Stimulated activated CD8-positive, alpha-beta memory T cell treated with anti-CD3 and anti-CD28 coated beads, Interleukin-2, amount 100 ng/mL, for 48 hours (primary cell): ENCODE measurements at regions not wholly inside any gene's neighbourhood (a gene's known extent, or its start where the extent isn't known, plus 50 kb on each side); places are given as distances from the start of the nearest gene placed in this dataset.

Experiments used
- DNase-seq, 2 donors: peaks; one replicate each; pipeline ENCODE4 v3.0.0-alpha.2; 2020; ENCODE audit warnings: low read depth in 2 of 2

GRCh38 chr14:62084020-62084419 is 321.8 kb downstream of the SNAPC1 start:
- no peak for DNase-seq

- no peak for DNase-seq
Observed at GRCh38 chr14:62087191-62087590, 325.0 kb downstream of the SNAPC1 start.

DNA sequence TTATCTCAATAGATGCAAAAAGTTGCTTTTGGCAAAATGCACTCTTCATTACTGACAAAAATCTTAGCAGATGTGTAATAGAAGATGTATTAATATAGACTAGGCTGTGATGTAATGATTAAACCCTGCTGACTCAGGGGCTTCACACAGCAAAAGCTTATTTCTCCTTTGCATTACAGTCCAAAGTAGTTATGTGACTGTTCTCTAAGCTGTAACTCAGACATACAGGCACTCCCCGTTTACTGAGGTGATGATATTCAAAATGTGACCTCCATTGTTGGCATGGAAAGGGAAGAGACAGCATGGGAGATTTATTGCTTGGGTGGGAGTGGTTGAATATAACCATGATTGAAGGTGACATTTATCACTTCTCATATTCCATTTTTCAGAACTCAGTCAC is 331.5 kb downstream of the SNAPC1 start:
- DNase-seq = no peak

DNA sequence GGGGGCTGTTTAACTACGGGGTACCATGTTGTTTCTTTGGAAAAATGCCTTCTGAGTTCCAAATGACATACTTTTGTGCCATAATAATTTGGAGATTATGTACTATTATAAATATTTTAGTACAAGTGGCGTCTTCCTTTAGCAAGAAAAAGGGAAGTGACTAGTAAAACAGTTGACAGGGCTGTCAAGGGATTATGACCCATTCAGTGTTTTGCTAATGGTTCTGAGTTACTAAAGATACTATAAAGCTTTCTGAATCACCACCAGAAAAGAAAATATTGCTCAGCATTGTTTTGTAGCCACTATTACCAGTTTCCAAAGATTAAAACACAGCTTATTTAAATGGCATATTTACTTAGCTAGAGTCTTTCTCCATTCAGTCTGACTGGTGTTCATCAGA is 334.9 kb downstream of the SNAPC1 start:
- no peak for DNase-seq

GRCh38 chr14:62097824-62098223 is 335.6 kb downstream of the SNAPC1 start:
- DNase-seq = no peak

GRCh38 chr14:62098357-62098756 is 336.1 kb downstream of the SNAPC1 start:
- DNase-seq = no peak

GRCh38 chr14:62099091-62099490 is 336.9 kb downstream of the SNAPC1 start:
- DNase-seq = no peak

DNA sequence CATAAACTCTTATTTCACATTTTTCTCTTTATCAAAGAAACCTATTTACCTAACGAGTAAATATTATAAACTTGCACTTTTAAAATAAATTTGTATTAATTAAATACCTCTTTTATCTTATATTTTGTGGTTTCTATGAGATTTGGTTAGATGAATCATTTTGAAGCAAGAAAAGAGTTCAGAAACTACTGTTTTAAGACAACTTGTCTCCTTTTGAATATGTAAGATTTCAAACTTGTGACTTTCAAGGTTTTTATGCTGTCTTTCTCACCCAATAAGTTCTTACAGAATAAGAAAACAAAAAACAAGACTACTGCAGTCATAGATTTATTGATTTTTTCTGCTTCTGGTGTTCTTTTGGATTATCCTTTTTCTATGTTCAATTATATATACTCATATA is 339.0 kb downstream of the SNAPC1 start:
- DNase-seq = no peak

DNA sequence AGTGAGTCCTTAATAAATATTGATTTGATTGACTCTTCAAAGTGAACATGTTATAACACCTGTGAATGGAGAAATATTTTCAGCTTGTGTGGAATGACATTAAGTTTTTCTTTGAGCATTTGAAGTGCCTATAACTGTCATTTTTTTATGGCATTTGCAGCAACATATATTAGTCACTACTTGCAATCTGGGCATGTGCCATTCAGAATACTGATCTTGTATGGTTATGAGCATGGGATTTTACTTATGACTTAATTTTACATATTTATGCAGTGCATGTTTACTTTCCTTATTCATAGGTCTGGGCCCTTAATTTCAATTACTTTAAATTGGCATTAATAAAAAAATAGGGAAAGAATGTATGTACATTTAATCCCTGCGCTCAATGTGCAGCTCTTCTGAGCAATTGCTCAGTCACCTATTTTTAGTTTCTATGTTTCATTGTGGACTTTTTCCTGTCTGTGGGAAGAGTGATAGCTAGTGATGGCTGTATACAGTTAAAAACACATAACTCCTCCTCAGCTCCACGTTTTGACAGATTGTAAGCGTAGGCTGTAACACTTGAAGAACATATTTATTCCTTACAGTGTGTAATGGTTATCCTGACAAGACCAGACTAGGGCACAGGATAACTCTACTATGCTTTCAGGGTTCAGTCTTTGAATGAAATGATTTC is 339.6 kb downstream of the SNAPC1 start:
- DNase-seq = no peak

- no peak for DNase-seq
Observed at GRCh38 chr14:62102349-62102725, 340.1 kb downstream of the SNAPC1 start.

DNA sequence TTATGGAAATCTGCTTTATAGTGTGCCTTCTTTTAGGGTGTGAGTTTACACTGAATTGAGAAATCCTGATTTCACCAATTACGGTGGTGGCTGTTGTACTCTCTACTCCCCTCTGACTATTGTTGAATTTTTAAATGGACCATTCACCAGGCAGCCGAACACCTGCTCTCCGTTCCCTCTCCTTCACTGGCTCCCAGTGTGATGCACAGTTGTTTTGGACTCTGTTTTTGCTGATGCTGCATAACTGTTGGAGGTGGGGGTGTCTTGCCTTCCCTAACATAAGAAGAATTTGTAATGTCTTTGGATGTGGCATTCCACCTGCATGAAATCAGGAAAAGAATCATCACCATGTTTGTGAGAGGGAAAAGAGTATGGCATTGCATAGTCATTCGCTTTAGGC is 341.2 kb downstream of the SNAPC1 start:
- no peak for DNase-seq

GRCh38 chr14:62110941-62111340 is 348.7 kb downstream of the SNAPC1 start:
- no peak for DNase-seq

GRCh38 chr14:62117010-62117750 is 355.0 kb downstream of the SNAPC1 start:
- DNase-seq = peak; percentile 40 to 50

DNA sequence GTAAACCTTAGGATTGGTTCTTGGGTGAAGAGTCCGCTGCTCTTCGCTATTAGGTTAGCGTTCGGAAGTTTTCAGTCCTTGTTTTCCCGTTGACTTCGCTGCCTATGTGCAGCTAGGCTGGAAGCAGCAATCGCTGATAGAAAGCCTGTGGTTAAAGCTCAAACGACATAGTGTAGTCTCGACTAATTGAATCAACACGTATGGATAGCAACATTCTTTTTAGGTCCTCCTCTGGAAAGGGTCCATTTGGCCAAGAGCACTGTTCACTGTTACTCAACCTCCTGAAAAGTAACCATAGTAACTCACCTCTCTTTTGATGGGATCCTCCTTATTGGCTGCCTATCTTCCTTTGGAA is 355.5 kb downstream of the SNAPC1 start:
- no peak for DNase-seq

GRCh38 chr14:62118461-62118860 is 356.2 kb downstream of the SNAPC1 start:
- no peak for DNase-seq

- DNase-seq = no peak
Observed at GRCh38 chr14:62118871-62119270, 356.7 kb downstream of the SNAPC1 start.

GRCh38 chr14:62123961-62124360 is 361.7 kb downstream of the SNAPC1 start:
- no peak for DNase-seq

DNA sequence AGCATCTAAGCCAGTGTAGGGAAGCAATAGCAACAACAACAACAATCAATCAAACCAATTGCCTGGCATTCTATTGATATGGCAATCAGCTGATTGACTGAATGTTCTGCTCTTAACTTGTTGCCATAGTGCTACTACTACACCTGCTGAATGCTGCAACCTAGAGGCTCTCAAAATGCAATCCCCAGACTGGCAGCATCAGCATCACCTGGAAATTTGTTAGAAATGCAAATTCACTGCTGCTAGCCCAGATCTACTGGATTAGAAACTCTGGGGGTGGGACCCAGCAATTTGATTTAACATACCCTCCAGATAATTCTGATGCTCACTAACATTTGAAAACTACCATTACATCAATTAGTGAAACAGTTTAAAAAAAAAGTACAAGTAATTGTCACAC is 363.6 kb downstream of the SNAPC1 start:
- DNase-seq = no peak

DNA sequence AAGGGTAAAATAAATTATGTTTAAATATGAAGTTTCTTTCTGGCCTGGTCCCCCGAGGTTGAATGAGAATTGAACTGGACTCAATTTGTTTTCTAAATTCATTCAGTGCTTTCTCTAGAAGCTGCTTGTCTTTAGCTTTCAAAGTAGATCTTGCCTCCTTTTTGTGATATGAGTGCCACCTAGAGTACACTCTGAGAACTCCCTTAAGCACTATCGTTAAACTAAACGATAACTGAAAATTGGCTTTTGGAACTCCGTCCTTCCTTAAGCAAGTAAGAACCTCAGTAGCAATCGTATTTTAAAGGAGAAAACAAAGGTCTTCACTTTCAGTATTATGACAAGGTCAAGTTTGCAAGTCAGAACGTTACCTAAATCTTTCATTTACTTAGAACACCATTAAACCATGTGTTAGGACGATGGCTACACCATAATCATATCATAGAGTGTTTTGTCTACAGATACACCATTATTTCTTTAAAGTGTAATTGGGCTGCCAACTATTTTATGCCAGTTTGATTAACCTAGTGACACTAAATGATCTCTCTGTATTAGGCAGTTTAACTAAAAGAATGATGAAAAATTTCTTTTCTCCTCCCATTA is 364.8 kb downstream of the SNAPC1 start:
- DNase-seq = no peak

DNA sequence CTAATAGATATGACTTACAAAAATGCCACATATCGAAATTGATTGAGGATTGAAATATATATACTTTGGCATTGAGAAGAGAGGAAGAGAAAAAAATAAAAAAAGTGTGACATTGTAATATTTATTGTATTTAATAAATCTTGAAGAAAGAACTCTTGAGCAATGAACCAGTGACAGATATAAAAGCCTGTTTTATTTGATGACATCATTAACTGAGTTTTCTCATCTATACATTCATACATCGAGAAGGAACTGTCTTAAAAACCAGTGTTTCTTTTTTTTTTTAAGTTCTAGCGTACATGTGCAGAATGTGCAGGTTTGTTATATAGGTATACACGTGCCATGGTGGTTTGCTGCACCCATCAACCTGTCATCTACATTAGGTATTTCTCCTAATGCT is 368.2 kb downstream of the SNAPC1 start:
- no peak for DNase-seq

DNA sequence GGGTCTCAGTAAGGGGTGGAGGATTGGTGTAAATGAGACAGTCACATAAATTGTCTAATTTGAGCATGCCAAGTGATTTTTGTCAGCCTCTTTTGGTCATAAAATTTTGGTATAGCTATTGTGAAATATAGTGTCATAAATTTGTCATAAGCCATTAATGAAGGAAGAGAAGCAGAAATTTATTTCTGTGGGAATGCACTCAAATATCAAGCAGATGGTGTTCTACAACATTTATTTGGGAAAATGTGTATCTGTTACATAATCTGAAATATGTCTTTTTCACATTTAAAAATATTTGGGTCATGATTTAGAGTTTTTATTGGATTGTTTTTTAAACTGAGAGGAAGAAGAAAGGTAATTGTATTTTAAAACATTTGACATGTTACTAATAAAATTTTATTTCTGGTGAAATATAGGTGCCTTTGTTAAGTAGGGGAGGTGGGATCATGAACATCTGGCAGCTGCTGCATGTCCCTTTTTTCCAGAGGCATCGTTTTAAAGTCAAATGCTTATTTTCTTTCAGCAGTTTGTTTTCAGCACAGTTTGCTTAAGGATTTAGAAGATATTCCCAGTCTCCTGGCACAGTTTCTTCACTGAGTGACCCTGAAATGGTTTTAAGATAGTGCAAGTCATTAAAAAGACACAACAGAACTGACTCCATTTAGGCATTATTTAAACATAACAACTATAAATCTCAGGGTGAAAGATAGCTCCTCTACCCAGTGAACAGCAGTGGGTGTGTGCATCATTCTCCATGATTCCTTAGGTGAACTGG is 371.7 kb downstream of the SNAPC1 start:
- DNase-seq = no peak

- DNase-seq = no peak
Observed at GRCh38 chr14:62138593-62138992, 376.4 kb downstream of the SNAPC1 start.

GRCh38 chr14:62141139-62141538 is 378.9 kb downstream of the SNAPC1 start:
- no peak for DNase-seq
